ENCODE measurements at regions not wholly inside any gene's neighbourhood (a gene's known extent, or its start where the extent isn't known, plus 50 kb on each side); places are given as distances from the start of the nearest gene placed in this dataset.
A peak's percentile ranks its signal among the peaks of the same experiment; 100 is the strongest.

DNA sequence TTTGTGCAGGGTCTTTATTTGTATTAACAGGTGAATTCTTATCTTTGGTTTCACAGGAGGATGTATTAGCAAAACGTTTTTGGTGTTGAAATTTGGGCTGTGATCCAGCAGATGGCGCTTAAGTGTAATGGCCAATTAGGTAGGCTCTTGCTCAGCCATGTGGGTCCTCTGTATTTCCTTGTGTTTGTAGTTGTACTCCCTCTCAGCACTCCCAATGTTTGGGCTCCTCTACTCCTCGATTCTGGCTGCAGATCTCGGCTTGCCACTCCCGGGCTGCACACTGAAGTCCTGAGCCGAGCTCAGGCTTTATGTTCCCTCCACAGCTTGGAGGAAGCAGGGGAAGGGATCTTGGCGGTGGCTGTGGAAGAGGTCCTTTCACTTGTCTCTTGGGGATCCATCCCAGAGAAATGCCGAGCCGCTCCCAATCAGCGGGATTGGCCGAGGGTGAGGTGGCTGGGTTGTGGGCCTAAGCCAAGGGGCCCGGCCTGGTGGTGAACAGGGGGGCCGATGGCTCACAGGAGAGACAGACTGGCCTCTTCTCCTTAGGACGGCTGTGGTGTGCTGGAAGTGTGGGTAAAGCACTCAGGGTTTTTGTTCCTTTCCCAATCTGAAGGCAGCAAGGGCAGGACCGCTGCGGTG is 133.7 kb downstream of the AEBP2 start:
- peak in 1 of 2 experiments; percentile 23 for DNase-seq (ENCODE audit: low read depth in 2 of 2)

DNA sequence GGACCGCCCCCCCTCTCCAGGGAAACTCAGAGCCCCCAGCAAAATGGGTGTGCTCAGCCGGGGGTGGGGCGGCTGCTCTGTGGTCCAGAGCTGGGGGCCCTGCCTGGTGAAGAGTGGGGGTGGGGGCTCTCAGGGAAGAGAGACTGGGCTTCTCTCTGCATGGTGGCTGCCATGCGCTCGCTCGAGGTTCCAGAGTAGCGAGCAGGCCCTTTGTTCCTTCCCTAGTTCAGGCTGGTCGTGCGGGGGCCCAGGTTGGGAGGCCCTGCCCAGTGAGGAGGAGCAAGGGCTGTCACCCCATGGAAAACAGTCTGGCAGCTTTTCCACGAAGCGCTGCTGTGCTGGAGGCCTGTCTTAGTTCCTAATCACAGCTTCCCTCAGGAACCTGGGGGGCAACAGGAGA is 134.6 kb downstream of the AEBP2 start:
- no peak for DNase-seq (ENCODE audit: low read depth in 2 of 2)

DNA sequence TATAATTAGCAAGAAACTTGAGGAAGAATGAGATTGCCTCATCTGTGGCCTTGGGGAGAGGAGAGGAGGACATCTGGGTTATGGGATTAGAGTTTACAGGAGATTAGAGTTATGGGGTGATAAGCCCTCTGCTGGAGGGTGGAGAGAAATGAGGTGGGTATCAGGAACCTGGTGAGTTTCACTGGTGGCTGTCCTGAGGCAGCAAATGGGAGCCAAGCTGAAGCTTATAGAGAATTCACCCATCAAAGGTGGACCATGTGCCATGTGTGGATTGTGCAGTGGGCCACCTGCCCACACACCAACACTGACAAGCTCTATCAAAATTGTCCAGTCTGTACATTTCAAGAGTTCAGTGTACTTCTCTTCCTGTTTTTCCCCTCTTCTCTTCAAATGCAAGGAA is 135.3 kb downstream of the AEBP2 start:
- no peak for DNase-seq (ENCODE audit: low read depth in 2 of 2)

DNA sequence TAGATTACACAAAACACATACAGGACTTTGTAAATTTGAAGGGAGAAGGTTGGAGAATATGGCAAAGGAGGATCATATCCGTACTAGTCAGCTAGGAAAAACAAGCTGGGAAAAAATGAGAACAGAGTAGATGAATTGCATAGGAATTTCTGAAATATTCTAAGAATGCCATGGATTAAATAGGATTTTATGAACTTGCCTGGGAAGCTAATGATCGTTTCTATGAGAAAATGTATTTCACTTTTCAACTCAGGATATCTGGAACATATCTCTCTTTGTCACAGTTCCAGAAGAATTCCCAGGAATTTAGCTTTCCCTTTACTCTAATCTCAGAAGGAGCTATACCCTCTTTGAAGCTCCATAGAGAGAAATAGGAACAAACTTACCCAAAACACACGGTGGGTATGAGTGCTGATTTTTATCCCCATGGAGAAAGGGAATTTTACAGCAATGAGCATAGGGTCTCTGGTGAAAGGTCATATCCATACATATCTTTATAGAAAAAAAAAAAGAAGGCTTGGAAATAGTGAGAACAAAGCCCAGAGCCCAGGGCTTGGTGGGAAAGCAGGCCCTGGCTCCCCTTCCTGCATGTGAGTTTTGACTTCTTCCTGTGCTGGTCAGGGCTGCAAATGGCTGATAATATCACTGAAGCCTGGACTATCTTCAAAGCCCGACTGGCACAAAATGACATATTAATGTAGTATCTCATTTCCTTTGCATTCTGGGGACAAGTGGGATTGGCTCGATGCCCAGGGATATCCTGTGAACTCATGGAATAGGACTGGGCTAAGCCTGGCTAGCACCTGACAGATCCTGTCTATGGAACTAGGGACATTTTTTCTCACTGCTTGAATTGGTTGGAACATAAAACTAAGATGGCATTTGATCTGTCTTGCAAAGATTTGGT is 136.3 kb downstream of the AEBP2 start:
- no peak for DNase-seq (ENCODE audit: low read depth in 2 of 2)

- DNase-seq (ENCODE audit: low read depth in 2 of 2): no peak
Observed at GRCh38 chr12:19576506-19577280, 137.4 kb downstream of the AEBP2 start.

GRCh38 chr12:19577281-19577530 is 137.9 kb downstream of the AEBP2 start:
- DNase-seq (ENCODE audit: low read depth in 2 of 2): no peak

DNA sequence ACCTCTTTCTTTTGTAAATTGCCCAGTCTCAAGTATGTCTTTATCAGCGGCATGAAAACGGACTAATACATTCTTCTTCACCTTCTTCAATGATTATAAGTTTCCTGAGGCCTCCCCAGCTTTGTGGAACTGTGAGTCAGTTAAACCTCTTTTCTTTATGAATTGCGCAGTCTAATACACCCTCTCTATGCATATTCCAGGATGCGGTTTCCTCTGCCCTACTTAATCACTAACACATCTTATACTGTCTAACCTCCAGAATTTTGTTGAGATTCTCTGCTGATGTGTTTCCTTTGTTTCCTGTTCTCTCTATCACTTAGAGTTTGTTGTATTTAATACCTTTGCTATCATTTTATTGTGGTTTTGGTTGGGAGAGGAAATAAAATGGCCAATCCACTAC is 145.4 kb downstream of the AEBP2 start:
- DNase-seq (ENCODE audit: low read depth in 2 of 2): no peak

- DNase-seq (ENCODE audit: low read depth in 2 of 2): no peak
Observed at GRCh38 chr12:19588951-19589350, 149.7 kb downstream of the AEBP2 start.

DNA sequence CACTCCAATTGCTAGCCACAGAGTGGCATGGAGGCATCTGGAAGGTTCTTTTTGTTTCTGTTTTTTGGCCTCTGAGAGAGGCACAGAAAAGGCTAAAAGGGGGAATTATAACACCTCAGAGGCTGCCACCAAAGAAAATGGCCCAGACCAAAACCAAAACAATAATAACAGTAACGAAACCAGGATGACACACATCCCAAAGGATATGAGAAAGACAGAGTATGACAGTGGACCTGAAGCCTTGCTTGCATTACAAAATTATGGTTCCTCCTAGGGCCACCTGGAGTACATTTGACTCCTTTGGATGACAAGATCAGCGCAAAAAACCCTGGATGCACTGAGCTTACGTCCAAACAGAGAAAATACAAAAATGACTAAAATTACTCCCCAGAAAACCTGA is 152.7 kb downstream of the AEBP2 start:
- DNase-seq (ENCODE audit: low read depth in 2 of 2): no peak

DNA sequence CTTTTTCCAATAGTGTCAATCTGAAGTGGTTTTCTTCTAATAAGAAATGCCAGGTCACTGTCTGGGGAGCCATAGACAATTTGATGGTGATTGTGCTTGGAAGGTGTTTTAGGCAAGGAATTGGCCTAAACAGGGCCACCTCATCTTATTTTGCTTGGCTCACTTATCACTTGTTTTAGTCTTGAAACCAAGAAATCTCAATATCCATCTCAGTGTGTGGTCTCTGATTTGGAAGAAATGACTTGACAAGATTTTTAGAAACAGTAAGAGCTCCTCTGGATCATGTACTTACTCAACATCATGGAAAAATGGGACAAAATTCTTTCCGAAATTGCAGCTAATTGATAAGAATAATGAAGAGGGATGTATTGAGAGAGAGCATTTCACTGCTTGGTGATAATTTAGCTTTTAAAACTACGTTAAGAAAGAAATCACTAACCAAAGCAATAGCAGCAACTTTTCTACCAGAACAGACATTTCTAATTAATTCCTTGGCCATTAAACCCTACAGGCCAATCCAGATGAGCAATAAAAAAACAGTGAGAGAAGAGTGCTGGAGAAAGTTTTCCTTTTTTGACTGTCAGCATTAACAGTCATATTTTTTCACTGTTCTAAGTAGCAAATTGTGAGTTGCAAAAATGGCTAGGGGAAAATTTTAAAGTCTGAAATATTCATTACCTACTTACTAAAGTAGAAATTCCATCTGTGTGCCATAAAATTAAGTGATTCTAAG is 157.3 kb downstream of the AEBP2 start:
- DNase-seq (ENCODE audit: low read depth in 2 of 2): no peak

GRCh38 chr12:19597167-19598026 is 158.1 kb downstream of the AEBP2 start:
- DNase-seq (ENCODE audit: low read depth in 2 of 2): no peak

DNA sequence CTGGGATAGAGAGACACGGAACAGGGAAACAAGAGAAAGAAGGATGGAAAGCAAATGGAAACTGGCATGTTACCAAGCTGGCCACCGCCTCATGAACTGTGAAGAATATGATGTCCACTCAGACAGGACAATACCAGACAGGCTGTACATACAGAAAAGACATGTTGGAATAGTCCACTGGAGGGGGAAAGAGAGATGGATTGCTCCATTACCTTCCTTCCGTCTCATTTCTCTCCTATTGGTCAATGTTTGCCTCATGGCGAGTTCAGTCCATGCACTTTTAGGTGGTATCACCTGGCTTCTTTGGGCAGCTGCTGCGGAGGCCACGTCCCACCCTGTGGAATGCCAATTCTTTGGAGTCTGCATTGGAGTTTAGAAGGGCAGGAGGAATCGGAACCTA is 166.4 kb downstream of the AEBP2 start:
- no peak for DNase-seq (ENCODE audit: low read depth in 2 of 2)

- no peak for DNase-seq (ENCODE audit: low read depth in 2 of 2)
Observed at GRCh38 chr12:19608039-19608438, 168.7 kb downstream of the AEBP2 start.

GRCh38 chr12:19613051-19613535 is 173.8 kb downstream of the AEBP2 start:
- no peak for DNase-seq (ENCODE audit: low read depth in 2 of 2)

DNA sequence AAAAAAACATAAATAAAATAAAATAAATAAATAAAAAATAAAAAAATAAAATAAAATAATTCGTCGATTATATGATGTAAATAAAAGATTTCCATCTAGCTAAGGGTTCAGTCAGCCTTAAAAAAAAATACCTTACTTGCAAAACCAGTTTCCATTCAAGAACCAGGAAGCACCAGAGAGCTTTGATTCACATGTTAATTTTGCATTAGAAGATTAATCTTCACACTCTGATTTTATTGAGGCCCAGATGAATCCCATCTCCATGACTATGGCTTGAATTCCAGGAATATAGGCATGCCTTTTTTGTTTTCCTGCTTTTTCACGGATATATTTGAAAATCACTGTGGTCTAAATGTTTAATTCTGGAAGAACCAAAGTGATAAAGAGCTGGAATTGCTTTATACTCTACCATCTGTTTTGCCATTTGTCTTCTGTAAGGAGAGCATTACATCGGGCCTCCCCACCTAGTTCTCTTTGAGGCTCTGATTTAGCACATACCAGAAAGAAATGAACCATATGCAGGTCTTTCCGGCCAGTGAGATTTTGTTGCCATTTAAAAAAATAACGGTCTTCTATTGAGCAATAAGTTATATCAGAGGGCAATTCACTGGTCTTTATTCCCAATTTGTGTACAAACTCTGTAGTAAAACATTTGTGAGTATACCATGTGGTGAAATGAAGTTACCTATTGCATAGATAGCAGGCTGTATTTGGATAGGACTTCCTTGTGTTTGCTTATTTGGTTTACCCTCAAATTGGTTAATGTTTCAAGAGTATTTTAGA is 175.5 kb downstream of the AEBP2 start:
- DNase-seq (ENCODE audit: low read depth in 2 of 2): no peak

DNA sequence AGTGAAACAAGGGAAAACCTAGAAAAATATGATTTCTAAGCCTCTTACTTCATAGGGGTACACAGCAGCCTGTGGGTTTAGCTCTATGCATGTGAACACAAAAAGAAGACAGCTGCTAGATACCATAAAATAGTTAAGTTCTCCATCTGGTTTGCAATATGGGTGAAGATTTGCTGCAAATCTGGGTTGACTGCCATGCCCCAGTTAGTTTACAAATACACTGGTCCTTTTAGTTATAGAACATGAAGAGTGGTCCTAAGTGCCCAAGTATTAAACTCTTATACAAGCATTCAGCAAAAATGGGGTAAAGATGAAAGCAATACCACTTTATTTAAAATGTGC is 176.1 kb downstream of the AEBP2 start:
- no peak for DNase-seq (ENCODE audit: low read depth in 2 of 2)

DNA sequence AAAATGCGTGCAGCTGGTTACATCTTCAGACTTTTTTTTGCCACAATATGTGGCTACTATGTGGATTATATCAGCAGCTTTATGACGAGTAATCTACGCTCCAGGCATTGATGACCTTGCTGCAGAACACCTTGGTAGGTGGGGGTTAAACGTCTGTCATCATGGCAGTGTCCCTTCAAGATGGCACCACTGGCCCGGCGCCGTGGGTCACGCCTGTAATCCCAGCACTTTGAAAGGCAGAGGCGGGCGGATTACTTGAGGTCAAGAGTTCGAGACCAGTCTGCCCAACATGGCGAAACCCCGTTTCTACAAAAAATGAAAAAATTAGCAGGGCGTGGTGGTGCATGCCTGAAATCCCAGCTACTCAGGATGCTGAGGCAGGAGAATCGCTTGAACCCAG is 177.5 kb downstream of the AEBP2 start:
- DNase-seq (ENCODE audit: low read depth in 2 of 2): no peak

GRCh38 chr12:19620222-19620621 is 180.9 kb downstream of the AEBP2 start:
- no peak for DNase-seq (ENCODE audit: low read depth in 2 of 2)

- DNase-seq (ENCODE audit: low read depth in 2 of 2): no peak
Observed at GRCh38 chr12:19623751-19624399, 184.6 kb downstream of the AEBP2 start.

DNA sequence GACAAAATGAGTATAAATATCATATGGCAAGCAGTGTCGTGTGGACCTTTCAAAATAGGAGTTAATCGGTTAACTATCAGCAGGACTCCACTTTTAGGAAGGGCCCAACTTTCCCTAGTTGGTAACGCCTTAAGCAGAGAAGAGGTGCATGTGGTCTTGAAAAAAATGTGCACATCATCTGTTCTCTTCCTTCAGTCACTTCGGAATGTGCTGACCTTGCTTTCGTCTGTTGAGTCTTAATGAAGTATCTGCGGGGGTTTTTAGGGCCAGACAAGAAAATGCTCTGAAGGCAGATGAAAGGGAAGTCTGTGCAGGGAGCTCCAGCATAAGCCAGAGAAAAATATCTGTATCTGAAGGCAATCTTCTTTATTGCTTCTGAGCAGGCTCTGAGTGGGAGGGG is 185.2 kb downstream of the AEBP2 start:
- no peak for DNase-seq (ENCODE audit: low read depth in 2 of 2)

Data from stimulated activated CD4-positive, alpha-beta T cell treated with anti-CD3 and anti-CD28 coated beads, Interleukin-12 subunit alpha, Interleukin-12 subunit beta, amount 100 ng/mL, for 24 hours (primary cell).